CD4-positive, alpha-beta T cell treated with Interleukin-12 subunit alpha and Interleukin-12 subunit beta, for 1 hour (primary cell): ENCODE measurements at regions not wholly inside any gene's neighbourhood (a gene's known extent, or its start where the extent isn't known, plus 50 kb on each side); places are given as distances from the start of the nearest gene placed in this dataset.
A peak's percentile ranks its signal among the peaks of the same experiment; 100 is the strongest.
"Not testable (repeated sequence)": the region's sequence is repeated elsewhere in the genome, so short reads cannot be mapped to it uniquely, and the experiment has no call there.

Experiments
- DNase-seq: peaks from one replicate; pipeline ENCODE4 v3.0.0-alpha.2; 2020

- DNase-seq: not testable (repeated sequence)
Measured at GRCh38 chr19:23984911-23985310, 70.2 kb downstream of the ZNF726 start.

- no peak for DNase-seq
Measured at GRCh38 chr19:23986623-23987022, 71.9 kb downstream of the ZNF726 start.

- peak; percentile 8 for DNase-seq
Measured at GRCh38 chr19:23991170-23991569, 76.5 kb downstream of the ZNF726 start.

GRCh38 chr19:23992348-23992747, 77.7 kb downstream of the ZNF726 start:
- DNase-seq: peak; percentile 5

GRCh38 chr19:23993440-23993839, 78.8 kb downstream of the ZNF726 start:
- DNase-seq: no peak

- DNase-seq: peak; percentile 18
Measured at GRCh38 chr19:23996549-23996948, 81.9 kb downstream of the ZNF726 start.

- no peak for DNase-seq
Measured at GRCh38 chr19:23998568-23998967, 83.9 kb downstream of the ZNF726 start.

DNA sequence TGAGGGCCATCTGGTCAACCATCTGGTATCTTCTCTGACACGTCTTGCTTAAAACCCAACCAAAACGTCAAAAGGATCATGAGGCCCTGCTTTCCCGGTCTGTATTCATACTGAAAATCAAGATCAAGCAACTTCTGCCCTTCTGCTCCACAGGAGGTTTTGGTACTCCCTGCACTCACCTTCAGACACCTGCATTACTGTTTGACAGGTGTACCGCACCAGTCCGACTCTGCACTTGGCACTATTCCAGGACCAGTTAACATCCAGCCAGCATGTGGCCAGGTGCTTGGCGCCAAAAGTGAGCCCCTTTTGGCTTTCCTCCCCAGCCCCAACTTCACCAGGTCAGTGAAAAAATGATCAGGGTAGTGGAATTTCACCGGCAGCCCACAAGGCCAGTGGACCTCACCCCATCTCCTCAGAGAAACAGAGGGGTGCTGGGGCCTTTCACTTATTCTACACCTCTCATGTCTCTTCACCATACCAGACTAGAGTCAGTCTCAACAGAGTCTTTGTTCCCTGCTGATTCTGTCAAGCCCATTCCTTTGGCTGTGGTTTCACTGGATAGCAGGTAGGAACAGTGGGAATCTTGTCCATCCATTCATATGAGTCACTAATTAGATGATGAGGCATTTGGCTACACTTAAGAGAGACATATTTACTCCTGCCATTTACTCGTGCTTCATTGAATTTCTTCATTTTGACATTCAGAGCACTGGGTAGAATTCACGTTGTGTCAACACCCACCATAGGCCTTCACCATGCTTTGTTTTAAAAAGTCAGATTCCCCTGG, 85.3 kb downstream of the ZNF726 start:
- DNase-seq: no peak

DNA sequence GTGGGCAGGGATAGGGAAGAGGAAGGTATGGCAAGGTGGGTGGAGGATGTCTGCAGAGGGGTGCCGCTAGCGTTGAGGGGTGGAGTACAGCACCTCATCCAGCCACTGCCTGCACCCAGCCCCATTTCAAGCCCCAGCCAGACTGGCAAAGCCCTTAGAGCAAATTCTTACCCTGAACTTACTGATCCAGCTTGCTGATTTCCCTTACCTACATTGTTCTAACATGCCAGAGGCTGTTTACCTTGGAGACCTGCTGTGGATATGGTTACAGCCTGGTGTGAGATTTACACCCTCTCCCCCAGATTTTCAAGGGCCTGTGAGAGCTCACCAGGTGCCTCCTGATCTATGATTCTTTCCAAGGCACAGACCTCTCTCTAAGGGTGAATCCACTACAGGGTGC, 86.0 kb downstream of the ZNF726 start:
- no peak for DNase-seq

GRCh38 chr19:24002256-24002945, 84.6 kb upstream of the ZNF254 start:
- no peak for DNase-seq

DNA sequence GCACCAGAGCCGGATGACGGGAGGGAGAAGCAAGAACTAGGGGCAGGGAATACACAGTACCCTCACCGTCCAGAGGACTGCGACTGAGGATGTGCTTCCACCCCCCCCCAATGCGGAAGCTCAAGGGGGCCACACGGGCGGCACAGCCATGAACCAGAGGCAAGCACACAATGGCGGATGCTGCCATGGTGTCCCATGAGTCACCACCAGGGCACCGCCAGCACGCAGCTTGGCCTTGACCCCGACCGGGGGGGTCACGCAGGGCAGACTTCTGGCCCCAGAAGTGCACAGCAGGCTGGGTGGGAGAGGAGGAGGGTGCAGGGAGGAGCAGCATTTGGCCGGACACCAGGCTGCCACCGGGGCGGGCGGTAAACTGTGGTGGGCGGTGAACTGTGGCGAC, 83.5 kb upstream of the ZNF254 start:
- DNase-seq: no peak

DNA sequence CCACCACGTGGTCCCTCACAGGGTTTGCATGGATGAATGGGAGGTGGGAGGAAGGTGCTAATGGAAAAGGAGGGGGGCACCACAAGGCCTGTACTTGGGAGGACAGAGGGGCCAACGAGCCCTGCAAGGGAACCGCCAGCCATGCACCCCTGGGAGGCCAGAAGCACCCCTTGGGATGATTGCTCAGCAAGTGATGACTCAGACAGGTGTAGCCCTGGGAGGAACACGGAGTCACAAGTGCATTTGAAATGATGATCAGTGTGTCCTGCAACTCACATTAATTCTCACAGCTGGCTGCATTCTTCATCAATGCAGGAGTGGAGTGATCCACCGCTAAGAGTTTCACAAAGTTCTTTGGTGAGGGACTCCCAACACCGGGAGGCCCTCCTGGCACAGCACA, 82.8 kb upstream of the ZNF254 start:
- no peak for DNase-seq

GRCh38 chr19:24029941-24030636, 56.9 kb upstream of the ZNF254 start:
- no peak for DNase-seq

DNA sequence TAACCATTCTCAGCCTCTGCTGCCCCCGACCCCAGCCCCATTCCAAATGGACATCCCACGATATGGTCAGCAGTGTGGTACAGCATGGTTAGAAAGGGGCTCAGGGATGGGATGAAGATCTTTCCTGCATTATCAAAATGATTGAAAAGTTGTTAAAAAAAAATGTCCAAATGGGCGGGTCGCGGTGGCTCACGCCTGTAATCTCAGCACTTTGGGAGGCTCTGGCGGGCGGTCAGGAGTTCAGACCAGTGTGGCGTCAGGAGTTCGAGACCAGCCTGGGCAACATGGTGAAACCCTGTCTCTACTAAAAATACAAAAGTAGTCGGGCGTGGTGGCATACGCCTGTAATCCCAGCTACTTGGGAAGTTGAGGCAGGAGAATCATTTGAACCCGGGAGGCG, 54.3 kb upstream of the ZNF254 start:
- DNase-seq: no peak

DNA sequence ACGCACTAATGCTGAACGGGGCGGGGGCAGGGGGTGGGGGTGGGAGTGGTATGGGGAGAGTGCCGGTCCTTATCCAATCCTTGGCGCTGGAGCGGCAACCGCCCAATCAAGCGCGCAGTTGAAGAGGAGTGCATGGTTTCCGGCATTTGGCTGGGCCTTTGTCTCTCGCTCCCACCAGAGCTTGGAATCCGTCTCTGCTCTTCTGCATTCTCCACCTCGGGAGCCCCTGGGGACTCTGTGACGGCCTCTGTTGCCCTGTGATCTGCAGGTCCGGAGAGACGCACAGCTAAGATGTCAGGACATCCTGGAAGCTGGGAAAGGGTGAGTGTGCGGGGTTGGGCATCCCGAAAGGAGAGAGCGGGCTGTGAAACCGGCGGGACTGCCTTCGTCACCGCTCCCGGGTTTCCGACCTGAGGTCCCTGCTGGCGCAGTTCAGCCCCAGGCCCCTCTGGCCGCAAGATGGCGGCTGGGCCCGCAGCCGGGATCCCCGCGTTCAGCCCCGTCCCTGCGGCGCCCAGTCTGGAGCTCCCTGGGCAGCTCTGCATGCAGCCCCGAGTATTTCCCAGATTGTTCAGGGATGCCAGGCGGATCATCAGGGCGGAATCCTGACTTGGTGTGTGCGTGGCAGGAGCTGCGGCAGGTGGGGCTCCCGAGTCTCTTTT, 53.6 kb upstream of the ZNF254 start:
- peak; percentile 84 for DNase-seq

DNA sequence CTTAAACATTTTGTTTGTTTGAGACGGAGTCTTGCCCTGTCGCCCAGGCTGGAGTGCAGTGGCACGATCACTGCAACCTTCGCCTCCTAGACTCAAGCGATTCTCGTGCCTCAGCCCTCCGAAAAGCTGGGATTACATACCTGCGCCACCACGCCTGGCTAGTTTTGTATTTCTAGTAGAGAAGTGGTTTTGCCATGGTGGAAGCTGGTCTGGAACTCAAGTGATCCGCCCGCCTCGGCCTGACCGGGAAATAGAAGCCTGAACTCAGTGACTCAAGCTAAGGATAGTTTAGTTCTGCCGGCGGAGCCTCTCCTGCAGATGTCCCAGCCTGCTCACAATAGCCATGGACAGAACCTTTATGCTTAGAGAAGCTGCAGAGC, 53.0 kb upstream of the ZNF254 start:
- peak; percentile 18 for DNase-seq

GRCh38 chr19:24035261-24035880, 51.6 kb upstream of the ZNF254 start:
- not testable (repeated sequence) for DNase-seq
